Smooth muscle cell (in vitro differentiated cells): ENCODE measurements at regions not wholly inside any gene's neighbourhood (a gene's known extent, or its start where the extent isn't known, plus 50 kb on each side); places are given as distances from the start of the nearest gene placed in this dataset.
"Not testable (repeated sequence)": the region's sequence is repeated elsewhere in the genome, so short reads cannot be mapped to it uniquely, and the experiment has no call there.

Source experiments
- DNase-seq: peaks from one replicate; lab custom pipeline; 2025; ENCODE audit not compliant: unreplicated experiment; lab: John Stamatoyannopoulos, UW
- H2AFZ ChIP-seq: fragments of 200-600 bp; sonication (generic); 2 replicates; pipeline ENCODE4 v1.6.0; 2016; ENCODE audit warnings: antibody characterized with exemption, low read depth, mild to moderate bottlenecking
- H3F3A ChIP-seq: fragments of 200-600 bp; sonication (generic); 2 replicates; pipeline ENCODE4 v1.6.0; 2017; ENCODE audit warnings: antibody characterized with exemption, low read depth
- H3K27ac ChIP-seq: fragments of 200-600 bp; sonication (generic); 2 replicates; pipeline ENCODE4 v1.5.1; 2016; ENCODE audit warnings: low read depth, mild to moderate bottlenecking
- H3K27me3 ChIP-seq: fragments of 200-600 bp; sonication (generic); 2 replicates; pipeline ENCODE4 v1.6.1; 2016; ENCODE audit warnings: low read depth, mild to moderate bottlenecking
- H3K36me3 ChIP-seq: fragments of 200-600 bp; sonication (generic); 2 replicates; pipeline ENCODE4 v1.5.1; 2016; ENCODE audit warnings: low read depth
- H3K4me1 ChIP-seq: fragments of 200-600 bp; sonication (generic); 2 replicates; pipeline ENCODE4 v1.5.1; 2016; ENCODE audit warnings: low read depth
- H3K4me2 ChIP-seq: fragments of 200-600 bp; sonication (generic); 2 replicates; pipeline ENCODE4 v1.6.0; 2016; ENCODE audit warnings: mild to moderate bottlenecking
- H3K4me3 ChIP-seq: fragments of 200-600 bp; sonication (generic); 2 replicates; pipeline ENCODE4 v1.5.1; 2016; ENCODE audit warnings: mild to moderate bottlenecking
- H3K79me2 ChIP-seq: fragments of 200-600 bp; sonication (generic); 2 replicates; pipeline ENCODE4 v1.6.0; 2016; ENCODE audit warnings: low read depth, mild to moderate bottlenecking
- H3K9ac ChIP-seq: fragments of 200-600 bp; sonication (generic); 2 replicates; pipeline ENCODE4 v1.6.0; 2016; ENCODE audit warnings: low read depth
- H3K9me3 ChIP-seq: fragments of 200-600 bp; sonication (generic); replicated peaks from 2 replicates; pipeline ENCODE4 v1.5.1; 2016; ENCODE audit warnings: low read depth
- H4K20me1 ChIP-seq: fragments of 200-600 bp; sonication (generic); 2 replicates; pipeline ENCODE4 v1.6.0; 2016; ENCODE audit warnings: low read depth
- WGBS: methylation state at CpG from one replicate; pipeline ENCODE4 v1.1.7; 2016; ENCODE audit warnings: low lambda C conversion rate; 5-methylcytosine and 5-hydroxymethylcytosine counted together
- TF ChIP-seq, protein P1 (sequence below): fragments of 200-600 bp; sonication (generic); IDR thresholded peaks from 2 replicates; pipeline ENCODE4 v1.5.1; 2017; ENCODE audit warnings: borderline replicate concordance, mild to moderate bottlenecking, antibody characterized with exemption; ENCODE audit not compliant: insufficient read depth, poor library complexity, severe bottlenecking

DNA sequence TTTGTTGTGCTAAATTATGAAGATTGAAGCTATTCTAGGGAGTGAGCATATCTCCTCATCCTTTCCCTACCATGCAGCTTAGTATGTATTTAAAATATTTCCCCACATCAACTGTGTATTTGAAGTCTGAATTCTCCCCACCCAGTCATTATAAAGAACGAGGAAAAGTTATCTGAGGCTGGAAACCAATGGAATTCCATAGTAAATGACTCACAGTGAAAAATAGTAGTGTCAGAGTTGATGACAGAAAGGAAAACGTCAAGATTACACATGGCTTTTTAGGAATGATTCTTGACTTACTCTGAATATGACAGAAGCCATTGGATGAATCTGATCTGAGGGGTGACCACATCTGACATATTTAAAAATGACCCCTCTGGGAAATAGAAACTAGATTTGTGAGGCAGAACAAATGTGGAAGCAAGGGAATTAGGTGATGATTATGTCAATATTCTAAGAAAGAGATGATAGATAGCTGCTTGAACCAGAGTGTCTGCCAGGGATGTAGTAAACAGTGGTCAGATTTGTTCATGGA lies 1768.9 kb upstream of the CDH9 start:
- no peaks in the 10 kb centered on the region for H3K36me3 ChIP-seq
- no peak overlapping the region for H2AFZ ChIP-seq
- H3K9ac ChIP-seq, result no peak overlapping the region
- H3K27ac ChIP-seq, result no peak overlapping the region
- H3K9me3 ChIP-seq, result no peaks in the 10 kb centered on the region
- no peaks in the 10 kb centered on the region for H3K79me2 ChIP-seq
- TF ChIP-seq, protein P1, sequence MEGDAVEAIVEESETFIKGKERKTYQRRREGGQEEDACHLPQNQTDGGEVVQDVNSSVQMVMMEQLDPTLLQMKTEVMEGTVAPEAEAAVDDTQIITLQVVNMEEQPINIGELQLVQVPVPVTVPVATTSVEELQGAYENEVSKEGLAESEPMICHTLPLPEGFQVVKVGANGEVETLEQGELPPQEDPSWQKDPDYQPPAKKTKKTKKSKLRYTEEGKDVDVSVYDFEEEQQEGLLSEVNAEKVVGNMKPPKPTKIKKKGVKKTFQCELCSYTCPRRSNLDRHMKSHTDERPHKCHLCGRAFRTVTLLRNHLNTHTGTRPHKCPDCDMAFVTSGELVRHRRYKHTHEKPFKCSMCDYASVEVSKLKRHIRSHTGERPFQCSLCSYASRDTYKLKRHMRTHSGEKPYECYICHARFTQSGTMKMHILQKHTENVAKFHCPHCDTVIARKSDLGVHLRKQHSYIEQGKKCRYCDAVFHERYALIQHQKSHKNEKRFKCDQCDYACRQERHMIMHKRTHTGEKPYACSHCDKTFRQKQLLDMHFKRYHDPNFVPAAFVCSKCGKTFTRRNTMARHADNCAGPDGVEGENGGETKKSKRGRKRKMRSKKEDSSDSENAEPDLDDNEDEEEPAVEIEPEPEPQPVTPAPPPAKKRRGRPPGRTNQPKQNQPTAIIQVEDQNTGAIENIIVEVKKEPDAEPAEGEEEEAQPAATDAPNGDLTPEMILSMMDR, result no peak
- H3K27me3 ChIP-seq, result no peaks in the 10 kb centered on the region
- no peak overlapping the region for H3K4me3 ChIP-seq
- no peaks in the 10 kb centered on the region for H3K4me1 ChIP-seq
- DNase-seq, result no peak
- H3K4me2 ChIP-seq, result peak overlapping the region; percentile 55
- H4K20me1 ChIP-seq, result no peaks in the 10 kb centered on the region
- H3F3A ChIP-seq, result no peaks in the 10 kb centered on the region
- 3% methylated on average over 2 of the region's 2 CpGs for WGBS

DNA sequence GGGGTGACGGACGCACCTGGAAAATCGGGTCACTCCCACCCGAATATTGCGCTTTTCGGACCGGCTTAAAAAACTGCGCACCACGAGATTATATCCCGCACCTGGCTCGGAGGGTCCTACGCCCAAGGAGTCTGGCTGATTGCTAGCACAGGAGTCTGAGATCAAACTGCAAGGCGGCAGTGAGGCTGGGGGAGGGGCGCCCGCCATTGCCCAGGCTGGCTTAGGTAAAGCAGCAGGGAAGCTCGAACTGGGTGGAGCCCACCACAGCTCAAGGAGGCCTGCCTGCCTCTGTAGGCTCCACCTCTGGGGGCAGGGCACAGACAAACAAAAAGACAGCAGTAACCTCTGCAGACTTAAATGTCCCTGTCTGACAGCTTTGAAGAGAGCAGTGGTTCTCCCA lies 1760.6 kb upstream of the CDH9 start:
- not testable (repeated sequence) for H4K20me1 ChIP-seq, H3K4me1 ChIP-seq, DNase-seq, H3F3A ChIP-seq, H2AFZ ChIP-seq, H3K4me3 ChIP-seq, H3K4me2 ChIP-seq, H3K9ac ChIP-seq, H3K27ac ChIP-seq, H3K36me3 ChIP-seq, H3K27me3 ChIP-seq, H3K9me3 ChIP-seq, H3K79me2 ChIP-seq
- 92% methylated on average over 16 of the region's 16 CpGs for WGBS

DNA sequence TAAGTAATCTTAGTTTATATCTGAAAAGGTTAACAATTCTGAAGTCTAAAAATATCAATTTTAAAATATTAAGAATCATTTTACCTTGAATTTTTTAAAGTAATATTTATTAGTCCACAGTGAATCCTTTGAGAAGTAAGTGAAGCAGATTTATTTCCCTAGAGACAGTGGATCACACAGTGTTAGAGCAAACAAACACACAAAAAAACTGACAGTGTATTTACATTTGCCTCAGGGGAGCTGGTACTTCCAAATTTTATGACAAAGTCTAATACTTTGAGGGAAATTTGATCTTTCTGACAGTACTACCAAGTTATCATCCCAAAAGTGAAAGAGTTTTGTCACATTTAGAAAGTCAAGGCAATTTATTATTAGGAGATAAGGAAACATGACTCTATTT lies 1750.6 kb upstream of the CDH9 start:
- Histone ChIP-seq H3K79me2 (no peaks in the 10 kb centered on the region), H3F3A (no peaks in the 10 kb centered on the region), H3K4me3 (no peak overlapping the region), H4K20me1 (no peaks in the 10 kb centered on the region), H3K4me1 (no peaks in the 10 kb centered on the region), H3K9ac (no peak overlapping the region), H3K36me3 (no peaks in the 10 kb centered on the region), H3K27ac (no peak overlapping the region), H3K4me2 (no peak overlapping the region), H3K27me3 (no peaks in the 10 kb centered on the region), H3K9me3 (no peaks in the 10 kb centered on the region), H2AFZ (no peak overlapping the region)
- TF ChIP-seq, protein P1, result no peak
- DNase-seq, result no peak

DNA sequence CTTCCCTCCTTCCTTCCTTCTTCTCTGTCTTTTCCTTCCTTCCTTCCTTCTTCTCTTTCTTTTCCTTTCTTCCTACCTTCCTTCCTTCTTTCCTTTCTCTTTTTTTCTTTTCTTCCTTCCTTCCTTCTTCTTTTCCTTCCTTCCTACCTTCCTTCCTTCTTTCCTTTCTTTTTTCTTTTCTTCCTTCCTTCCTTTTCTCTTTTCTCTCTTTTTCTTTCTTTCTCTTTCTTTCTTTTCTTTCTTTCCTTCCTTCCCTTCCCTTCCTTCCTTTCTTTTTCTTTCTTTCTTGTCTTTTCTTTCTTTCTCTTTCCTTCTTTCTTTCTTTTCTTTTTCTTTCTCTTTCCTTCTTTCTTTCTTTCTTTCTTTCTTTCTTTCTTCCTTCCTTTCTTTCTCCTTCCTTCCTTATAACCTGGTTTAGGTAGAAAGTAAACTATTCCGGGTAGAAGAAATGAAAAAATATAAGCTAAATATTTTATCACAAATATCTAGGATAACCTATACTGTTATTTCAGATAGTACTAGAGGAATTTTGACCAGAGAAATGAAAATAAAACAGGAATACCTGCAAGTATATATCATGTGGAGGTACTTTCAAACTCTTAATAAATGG lies 1741.8 kb upstream of the CDH9 start:
- no peaks in the 10 kb centered on the region for H3K9me3 ChIP-seq
- no peaks in the 10 kb centered on the region for H3F3A ChIP-seq
- H3K4me1 ChIP-seq, result no peaks in the 10 kb centered on the region
- TF ChIP-seq, protein P1, result no peak
- H3K27me3 ChIP-seq, result no peaks in the 10 kb centered on the region
- no peaks in the 10 kb centered on the region for H3K36me3 ChIP-seq
- no peaks in the 10 kb centered on the region for H3K79me2 ChIP-seq
- no peak overlapping the region for H3K9ac ChIP-seq
- 88% methylated on average over 1 of the region's 1 CpG for WGBS
- no peak overlapping the region for H3K27ac ChIP-seq
- no peak overlapping the region for H3K4me3 ChIP-seq
- no peaks in the 10 kb centered on the region for H4K20me1 ChIP-seq
- H3K4me2 ChIP-seq, result no peak overlapping the region
- no peak overlapping the region for H2AFZ ChIP-seq
- no peak for DNase-seq
